ENCODE measurements at regions not wholly inside any gene's neighbourhood (a gene's known extent, or its start where the extent isn't known, plus 50 kb on each side); places are given as distances from the start of the nearest gene placed in this dataset.

- no peak for DNase-seq
Measured at GRCh38 chrX:39176105-39176504, 374.8 kb downstream of the MID1IP1 start.

- no peak for DNase-seq
Measured at GRCh38 chrX:39189431-39189830, 388.2 kb downstream of the MID1IP1 start.

- DNase-seq = no peak
Measured at GRCh38 chrX:39194673-39195072, 393.4 kb downstream of the MID1IP1 start.

GRCh38 chrX:39195156-39195555, 393.9 kb downstream of the MID1IP1 start:
- DNase-seq = no peak

- peak; percentile 38 to 47 for DNase-seq
Measured at GRCh38 chrX:39196192-39197102, 395.2 kb downstream of the MID1IP1 start.

- DNase-seq = no peak
Measured at GRCh38 chrX:39199429-39199828, 398.2 kb downstream of the MID1IP1 start.

- DNase-seq = no peak
Measured at GRCh38 chrX:39201305-39201990, 400.2 kb downstream of the MID1IP1 start.

- DNase-seq = no peak
Measured at GRCh38 chrX:39202641-39203040, 401.4 kb downstream of the MID1IP1 start.

GRCh38 chrX:39203427-39203826, 402.2 kb downstream of the MID1IP1 start:
- no peak for DNase-seq

GRCh38 chrX:39204353-39204752, 403.1 kb downstream of the MID1IP1 start:
- DNase-seq = no peak

GRCh38 chrX:39204945-39205344, 403.7 kb downstream of the MID1IP1 start:
- DNase-seq = peak; percentile 14 to 19

GRCh38 chrX:39205467-39205866, 404.2 kb downstream of the MID1IP1 start:
- DNase-seq = no peak

- no peak for DNase-seq
Measured at GRCh38 chrX:39206399-39207145, 405.3 kb downstream of the MID1IP1 start.

- no peak for DNase-seq
Measured at GRCh38 chrX:39211501-39211900, 410.2 kb downstream of the MID1IP1 start.

GRCh38 chrX:39212456-39212855, 411.2 kb downstream of the MID1IP1 start:
- peak; percentile 42 to 49 for DNase-seq

- no peak for DNase-seq
Measured at GRCh38 chrX:39214387-39215126, 413.3 kb downstream of the MID1IP1 start.

- no peak for DNase-seq
Measured at GRCh38 chrX:39220952-39221351, 419.7 kb downstream of the MID1IP1 start.

- no peak for DNase-seq
Measured at GRCh38 chrX:39222346-39223113, 421.3 kb downstream of the MID1IP1 start.

- no peak for DNase-seq
Measured at GRCh38 chrX:39226251-39226650, 425.0 kb downstream of the MID1IP1 start.

GRCh38 chrX:39227371-39227770, 426.1 kb downstream of the MID1IP1 start:
- DNase-seq = no peak

GRCh38 chrX:39238006-39238405, 436.7 kb downstream of the MID1IP1 start:
- peak in 1 of 2 donors; percentile 17 for DNase-seq

GRCh38 chrX:39242187-39242586, 440.9 kb downstream of the MID1IP1 start:
- DNase-seq = peak; percentile 6 to 33
